ENCODE measurements at regions not wholly inside any gene's neighbourhood (a gene's known extent, or its start where the extent isn't known, plus 50 kb on each side); places are given as distances from the start of the nearest gene placed in this dataset.
A peak's percentile ranks its signal among the peaks of the same experiment; 100 is the strongest.
"Not testable (repeated sequence)": the region's sequence is repeated elsewhere in the genome, so short reads cannot be mapped to it uniquely, and the experiment has no call there.

DNA sequence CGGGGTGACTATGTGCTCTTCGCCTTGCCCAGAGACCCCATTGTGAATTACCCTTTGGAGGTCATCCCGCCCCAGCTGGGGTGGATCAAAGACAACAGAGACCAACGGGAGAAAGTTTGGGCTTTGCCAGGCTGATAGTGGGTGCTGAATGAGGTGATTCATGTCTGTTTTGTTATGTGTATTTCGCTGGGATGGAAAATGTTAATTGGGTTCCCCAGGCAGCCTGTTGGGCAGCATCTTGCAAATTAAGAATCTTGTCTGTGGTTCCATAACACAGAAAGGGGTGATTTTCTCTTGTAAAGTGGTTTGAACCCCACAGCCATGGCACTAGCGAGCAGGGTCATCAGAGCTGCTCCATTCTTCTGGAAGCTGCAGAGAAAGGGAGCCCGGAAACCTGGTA, 63.1 kb upstream of the UNC93A start:
- ATAC-seq, result no peak
- DNase-seq (ENCODE audit: low spot score), result peak; percentile 27

DNA sequence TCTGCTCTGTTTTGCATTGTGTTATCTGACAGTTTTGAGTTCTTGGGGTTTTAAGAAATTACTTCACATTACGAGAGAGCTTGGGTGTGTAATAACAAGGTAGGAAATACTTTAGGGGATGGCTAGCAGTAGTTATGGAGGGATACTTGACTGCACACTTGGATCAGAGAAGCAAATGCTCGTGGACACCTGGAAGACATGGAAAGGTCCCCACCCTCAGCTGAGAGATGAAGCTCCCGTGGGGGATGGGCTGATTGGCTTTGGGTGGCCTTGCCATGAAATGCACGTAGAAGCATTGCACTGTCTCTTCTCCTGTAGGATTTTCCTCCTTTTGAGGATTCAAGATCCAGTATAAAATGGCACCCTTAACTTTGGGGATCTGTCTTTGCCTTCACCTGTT, 61.5 kb upstream of the UNC93A start:
- no peak for DNase-seq (ENCODE audit: low spot score)
- no peak for ATAC-seq

- no peak for ATAC-seq
- no peak for DNase-seq (ENCODE audit: low spot score)
Measured at GRCh38 chr6:167230288-167230687, 60.8 kb upstream of the UNC93A start.

DNA sequence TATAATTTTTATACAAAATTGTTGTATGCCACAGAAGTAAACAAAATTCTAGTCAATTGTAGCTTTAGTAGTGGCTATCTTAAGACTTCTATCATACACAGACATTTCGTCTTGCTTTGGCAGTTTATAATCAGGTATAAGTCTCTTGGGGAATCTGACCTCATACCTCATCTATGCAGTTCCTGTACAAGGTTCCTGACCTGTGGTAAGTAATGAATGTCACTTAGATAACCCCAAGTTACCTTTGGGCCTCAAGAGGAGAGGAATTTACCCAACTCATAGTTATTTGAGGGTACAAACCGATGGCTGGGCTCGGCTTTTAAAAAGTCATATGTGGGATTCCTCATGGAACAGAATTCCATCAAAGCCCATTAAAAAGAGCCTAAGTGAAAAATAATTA, 58.8 kb upstream of the UNC93A start:
- DNase-seq (ENCODE audit: low spot score), result no peak
- ATAC-seq, result no peak

DNA sequence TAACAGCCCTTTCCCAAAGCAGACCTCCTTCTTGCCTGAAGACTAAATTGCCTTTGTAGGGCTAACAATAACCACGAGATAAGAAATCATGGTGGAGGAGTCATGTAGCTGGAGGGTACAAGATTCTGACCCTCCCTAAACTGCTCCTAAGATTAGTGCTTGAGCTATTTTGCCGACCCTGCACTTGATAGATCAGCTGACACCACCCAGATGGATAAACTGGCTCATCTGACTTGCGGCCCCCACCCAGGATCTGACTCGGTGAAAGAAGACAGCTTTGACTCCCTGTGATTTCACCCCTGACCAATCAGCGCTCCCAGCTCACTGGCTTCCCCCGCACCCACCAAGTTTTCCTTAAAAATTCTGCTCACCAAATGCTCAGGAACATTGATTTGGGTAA, 57.6 kb upstream of the UNC93A start:
- no peak for ATAC-seq
- no peak for DNase-seq (ENCODE audit: low spot score)

DNA sequence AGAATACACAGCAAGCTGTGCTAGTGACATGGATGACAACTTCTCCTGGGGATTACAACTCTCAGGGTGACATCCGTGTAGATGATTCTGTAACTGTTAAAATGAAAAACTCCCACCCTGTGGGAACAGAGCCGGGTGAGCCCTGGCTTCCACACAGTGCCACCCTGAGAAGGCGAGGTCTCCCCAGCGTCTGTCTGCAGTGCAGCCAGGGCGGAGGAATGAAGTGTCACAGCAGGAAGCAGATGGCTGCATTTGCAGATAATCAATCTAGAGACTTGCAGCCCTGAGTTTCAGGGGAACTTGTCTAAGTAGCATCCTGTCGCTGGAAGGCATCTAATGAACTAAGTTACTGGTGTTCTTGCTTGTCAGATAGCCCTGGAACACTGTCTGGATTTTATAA, 56.5 kb upstream of the UNC93A start:
- not testable (repeated sequence) for ATAC-seq

DNA sequence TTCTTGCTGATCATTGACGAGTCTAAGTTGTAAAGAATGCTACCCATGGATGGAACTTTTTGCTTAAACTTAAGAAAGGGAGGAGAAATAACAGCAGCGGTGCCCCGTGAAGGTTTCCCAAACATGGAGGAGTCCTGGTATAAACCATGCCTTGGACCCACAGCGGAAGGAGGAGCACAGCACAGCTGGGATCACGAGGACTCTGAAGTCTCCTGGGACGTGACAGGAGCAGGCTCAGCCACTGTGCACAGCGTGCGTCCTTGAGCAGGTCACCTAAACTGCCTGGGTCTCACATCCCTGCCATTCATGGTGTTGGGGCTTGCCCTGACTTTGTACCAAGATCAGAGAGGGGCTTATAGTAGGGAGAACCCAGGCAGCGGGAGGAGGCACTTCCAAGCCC, 56.1 kb upstream of the UNC93A start:
- no peak for DNase-seq (ENCODE audit: low spot score)
- no peak for ATAC-seq

More for the DNA sequence above, 56.5 kb upstream of the UNC93A start:
- DNase-seq (ENCODE audit: low spot score), result not testable (repeated sequence)

DNA sequence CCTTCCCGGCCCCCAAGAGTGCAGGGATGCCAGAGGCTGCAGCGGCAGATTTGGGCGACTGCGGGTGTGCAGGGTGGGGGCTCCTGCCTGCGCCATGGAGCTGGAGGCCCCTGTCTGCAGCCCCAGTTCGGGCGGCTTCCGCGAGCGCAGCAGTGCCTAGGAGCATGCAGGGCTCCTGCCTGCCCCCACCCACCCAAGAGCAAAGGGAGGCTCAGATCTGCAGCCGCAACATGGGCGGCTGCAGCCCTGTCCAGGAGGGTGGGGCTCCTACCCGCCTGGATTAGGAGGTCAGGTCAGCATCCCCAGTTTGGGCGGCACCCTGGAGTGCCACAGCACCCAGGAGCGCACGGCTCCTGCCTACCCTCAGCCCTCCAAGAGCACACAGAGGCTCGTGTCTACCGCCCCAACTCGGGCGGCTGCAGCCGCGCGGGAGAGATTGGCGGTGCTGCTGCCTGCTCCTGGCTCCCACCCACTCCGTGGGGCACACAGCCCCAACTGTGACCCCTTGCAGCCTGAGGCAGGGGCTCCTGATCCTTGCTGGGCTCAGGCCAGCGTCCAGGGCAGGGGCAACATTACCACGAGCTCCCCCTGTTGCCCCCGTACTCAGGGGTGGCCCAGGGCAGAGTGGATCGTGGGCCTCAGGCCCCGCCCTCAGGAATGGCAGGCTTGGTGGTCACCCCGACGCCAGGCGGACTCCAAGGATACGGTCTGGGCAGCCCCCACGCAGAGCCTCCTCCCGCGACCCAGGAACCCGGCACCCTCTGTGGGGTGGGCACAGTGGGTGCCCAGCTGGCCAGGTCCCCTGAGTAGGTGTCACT, 55.5 kb upstream of the UNC93A start:
- ATAC-seq, result no peak
- DNase-seq (ENCODE audit: low spot score), result no peak

DNA sequence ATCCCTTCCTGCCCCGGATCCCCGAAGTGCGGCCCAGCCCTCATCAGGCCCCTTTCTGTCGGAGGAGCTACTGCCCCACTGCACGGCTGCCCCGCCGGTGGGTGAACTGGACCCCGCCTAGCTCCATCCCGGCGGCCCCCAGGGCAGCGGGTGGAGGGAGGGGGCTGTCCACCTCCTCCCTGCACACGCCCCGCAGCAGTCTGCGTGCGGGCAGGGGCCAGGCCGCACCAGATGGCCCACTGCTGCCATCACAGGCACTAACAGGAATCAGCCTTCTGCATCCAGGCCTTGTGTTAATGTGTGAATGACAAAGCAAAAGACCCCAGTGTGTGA, 54.9 kb upstream of the UNC93A start:
- DNase-seq (ENCODE audit: low spot score) (no peak), ATAC-seq (no peak)

DNA sequence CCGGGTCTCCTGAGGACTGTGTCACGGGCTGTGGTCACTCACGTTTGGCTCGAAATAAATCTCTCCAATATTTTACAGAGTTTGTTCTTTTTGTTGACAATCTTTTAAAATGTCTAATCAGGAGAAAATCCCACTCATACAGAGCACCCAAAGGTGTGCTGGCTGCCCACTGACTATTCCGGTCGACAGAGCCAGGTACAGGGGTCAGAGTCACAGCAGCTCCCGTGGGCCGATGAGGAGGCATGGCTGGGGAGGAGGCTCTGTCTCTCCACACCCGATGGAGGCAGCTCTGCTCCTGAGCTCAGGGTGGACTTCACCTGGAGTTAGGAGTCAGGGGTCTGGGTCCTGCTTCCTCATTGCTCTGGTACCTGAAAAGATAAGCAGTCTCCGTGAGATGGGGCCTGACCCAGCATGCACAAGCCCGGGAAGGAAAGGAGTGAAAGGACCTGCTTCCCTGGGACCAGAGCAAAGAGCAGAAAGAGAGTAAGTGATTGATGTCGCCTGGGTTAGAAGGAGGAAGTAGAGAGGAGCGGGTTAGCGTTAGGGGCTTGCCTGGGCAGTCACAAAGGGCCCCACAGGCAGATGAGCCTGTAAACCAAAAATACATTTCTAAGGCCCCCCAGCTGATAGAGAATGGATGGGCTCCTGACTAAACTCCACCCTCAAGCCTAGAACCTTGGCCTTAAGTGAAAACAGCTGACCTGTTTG, 53.5 kb upstream of the UNC93A start:
- ATAC-seq, result no peak
- no peak for DNase-seq (ENCODE audit: low spot score)

- DNase-seq (ENCODE audit: low spot score), result no peak
- ATAC-seq, result peak; percentile 66
Measured at GRCh38 chr6:167238146-167238693, 52.9 kb upstream of the UNC93A start.

DNA sequence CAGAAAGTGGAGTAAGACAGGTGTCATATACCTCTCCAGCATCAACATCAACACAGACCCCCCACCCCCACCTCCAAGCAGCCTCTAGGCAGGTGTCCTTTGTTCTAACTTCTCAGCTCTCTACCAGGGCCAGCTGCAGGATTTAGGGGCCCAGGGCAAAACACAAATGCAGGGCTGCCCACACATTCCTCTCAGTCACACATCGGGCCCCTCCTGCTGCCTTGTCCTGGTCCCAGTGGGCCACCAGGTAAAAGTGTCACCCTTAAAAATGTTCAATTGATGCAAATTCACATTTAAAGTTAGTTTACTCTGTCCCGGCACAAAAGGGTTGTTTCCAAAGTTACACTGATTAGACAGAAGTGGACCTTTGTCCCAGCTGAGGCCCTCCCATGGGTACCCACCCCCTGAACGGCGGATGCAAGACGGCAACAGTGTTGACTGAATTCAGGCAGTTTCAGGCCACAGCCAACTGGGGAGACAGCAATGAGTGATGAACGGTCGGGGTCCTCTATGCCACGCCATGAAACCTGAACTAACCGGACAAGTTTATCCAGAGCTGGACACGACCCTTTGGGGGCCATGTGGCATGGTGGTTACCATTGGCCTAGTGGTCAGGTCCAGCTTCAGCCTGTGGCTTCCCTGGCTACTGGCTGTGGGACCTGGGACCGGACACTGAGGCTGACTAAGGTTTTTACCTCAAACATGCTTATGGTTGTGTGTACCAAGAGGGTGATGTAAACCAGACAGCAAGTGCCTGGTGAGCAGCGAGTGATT, 52.2 kb upstream of the UNC93A start:
- ATAC-seq (peak; percentile 72), DNase-seq (ENCODE audit: low spot score) (no peak)

- not testable (repeated sequence) for DNase-seq (ENCODE audit: low spot score); ATAC-seq
Measured at GRCh38 chr6:167239470-167239869, 51.6 kb upstream of the UNC93A start.

GRCh38 chr6:167240034-167240541, 51.0 kb upstream of the UNC93A start:
- DNase-seq (ENCODE audit: low spot score) (no peak), ATAC-seq (no peak)
